ENCODE measurements at regions not wholly inside any gene's neighbourhood (a gene's known extent, or its start where the extent isn't known, plus 50 kb on each side); places are given as distances from the start of the nearest gene placed in this dataset.
"Not testable (repeated sequence)": the region's sequence is repeated elsewhere in the genome, so short reads cannot be mapped to it uniquely, and the experiment has no call there.

DNA sequence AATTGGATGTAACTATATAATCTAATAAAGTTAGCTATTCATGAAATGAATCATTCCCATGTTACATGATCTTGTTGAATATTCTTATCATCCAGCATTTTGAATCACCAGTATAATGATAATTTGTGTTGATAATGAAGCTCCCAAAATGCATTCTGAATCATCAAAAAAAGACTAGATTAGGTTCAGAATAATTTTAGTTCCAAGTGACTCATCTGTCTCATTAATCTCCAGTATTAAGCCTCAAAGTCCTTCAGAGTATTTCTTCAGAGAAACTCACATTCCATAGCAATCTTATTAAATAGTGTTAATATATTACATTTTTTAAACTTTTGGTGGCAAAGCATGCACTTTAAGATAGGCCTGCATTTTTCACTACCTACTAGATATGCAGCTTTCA lies 207.5 kb downstream of the SLITRK5 start:
- DNase-seq: no peak

DNA sequence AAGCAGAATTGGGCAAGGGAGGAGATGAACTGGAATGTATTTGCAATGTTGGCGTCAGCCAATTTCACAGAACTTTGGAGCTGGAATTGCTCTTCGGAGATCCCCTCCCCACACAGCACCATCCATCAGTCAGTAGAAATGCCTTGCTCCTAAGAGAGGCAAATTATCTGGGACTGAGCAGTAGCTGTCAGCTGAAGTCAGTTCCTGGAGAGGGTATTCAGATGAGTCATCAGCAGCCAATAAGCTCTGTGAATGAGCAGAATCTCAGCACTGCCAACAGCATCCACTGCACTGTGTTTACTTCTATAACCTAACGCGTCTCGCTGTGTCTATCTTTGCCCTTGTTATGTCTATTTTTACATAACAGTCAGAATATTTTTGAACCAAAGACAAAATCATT lies 213.7 kb downstream of the SLITRK5 start:
- DNase-seq: peak; percentile 34

DNA sequence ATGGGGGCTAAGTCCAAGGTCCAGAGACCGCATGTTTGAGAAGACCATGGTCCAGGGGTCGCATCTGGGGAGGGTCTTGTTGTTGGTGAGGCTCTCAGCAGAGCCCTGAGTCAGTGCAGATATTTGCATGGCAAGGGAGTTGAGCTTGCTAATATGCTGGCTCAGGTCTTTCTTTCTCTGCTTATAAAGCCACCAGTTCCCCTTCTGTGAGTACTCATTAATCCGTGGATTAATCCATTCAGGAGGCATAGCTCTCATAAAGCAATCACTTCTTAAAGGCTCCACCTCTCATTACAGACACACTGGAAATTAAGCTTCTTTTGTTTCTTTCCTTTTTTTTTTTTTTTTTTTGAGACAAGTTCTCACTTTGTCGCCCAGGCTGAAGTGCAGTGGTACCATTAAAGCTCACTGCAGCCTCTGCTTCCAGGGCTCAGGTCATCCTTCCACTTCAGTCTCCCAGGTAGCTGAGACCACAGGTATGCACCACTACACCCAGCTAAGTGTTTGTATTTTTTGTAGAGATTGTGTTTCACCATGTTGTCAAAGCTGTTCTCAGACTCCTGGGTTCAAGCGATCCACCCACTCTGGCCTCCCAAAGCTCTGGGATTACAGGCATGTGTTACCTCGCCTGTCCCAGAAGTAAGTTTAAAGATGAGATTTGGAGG lies 216.4 kb downstream of the SLITRK5 start:
- DNase-seq: no peak

DNA sequence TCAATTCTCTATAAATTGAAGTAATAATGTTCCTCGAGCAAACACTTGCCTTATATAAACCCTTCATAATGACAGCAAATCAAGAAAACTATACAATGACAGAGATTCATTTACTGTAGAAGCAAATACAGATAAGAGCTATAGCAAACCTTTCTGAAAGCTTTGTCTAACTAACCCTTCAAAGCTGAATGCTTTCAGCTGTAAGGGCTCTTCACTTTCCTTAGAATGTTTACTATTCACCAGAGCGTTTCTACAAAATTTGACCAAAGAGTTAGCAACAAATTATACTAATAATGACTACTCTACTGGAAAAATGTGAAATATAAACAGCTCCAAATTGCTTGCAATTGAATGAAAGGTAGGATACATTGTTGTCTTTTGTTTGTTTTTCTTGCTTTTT lies 218.1 kb downstream of the SLITRK5 start:
- no peak for DNase-seq

DNA sequence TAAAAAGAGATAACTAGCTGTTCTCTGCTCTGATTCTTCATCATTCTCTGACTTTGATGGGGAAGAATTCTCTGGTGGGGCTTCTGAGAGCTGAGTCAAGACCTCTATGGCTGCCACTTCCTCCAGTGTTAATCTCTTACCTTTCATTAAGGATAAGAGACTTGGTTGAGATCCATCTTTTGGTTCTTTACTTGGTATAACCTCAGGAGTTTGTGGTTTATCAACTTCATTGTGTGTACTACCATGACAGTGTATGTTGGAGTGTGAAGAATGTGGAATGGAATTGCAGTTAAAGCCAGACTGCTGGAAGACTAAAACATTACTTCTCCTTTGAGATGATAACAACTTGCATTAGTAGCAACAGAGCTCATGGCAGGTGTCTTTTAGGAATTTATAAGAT lies 222.0 kb downstream of the SLITRK5 start:
- no peak for DNase-seq

DNA sequence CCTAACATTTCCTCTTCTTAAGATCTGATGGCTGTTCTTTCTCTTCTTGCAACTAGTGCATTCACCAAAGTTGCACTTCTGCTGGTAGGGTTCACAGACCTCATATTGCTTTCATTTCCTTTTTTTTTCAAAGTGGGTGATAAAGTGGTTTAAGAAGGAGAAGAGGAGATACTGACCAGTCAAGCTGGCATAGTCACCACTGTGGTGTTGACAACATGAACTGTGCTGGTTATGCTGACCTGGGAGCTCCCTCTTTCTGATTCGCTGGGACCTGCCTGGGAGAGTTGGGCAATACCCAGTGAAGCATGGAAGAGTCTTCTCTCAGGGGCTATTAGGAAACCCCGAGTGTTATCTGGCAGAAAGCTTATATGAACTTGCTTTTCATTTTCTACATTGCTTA lies 222.9 kb downstream of the SLITRK5 start:
- DNase-seq: no peak

DNA sequence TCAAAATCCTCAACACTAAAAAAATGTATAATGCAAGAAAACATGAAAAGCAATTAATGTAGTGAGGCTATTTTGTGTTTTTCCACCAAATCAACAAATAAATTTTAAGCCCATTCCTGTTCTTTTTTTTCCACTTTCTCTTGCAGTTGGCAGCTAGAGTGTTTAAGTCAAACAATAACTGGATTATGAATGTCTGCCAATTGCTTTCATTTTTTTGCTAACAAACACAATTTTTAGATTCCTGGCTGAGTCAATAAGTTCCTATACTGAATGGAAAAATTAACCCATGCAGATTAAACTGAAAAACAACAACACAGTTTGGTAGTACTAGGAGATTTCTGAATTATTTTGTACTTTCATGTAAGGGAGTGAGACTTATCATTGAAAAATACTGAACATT lies 232.4 kb downstream of the SLITRK5 start:
- no peak for DNase-seq

DNA sequence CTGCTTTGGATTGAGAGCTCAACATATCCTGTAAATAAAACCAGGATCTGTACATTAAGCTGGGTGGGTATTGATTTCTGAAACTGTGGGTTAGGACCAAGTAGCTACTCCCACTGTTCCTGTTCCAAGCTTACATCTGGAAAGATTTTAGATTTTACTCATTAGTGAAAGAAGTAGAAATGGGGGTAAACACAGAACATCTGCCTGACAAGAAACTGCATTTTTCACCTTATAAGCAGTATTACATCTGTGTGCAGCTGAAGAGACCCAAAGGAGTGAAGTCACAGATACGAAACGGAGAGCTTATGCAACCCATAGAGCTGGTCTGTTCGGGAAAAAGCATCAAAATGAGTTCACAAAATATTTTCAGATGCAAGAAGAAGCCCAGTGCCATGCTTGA lies 235.2 kb downstream of the SLITRK5 start:
- no peak for DNase-seq

DNA sequence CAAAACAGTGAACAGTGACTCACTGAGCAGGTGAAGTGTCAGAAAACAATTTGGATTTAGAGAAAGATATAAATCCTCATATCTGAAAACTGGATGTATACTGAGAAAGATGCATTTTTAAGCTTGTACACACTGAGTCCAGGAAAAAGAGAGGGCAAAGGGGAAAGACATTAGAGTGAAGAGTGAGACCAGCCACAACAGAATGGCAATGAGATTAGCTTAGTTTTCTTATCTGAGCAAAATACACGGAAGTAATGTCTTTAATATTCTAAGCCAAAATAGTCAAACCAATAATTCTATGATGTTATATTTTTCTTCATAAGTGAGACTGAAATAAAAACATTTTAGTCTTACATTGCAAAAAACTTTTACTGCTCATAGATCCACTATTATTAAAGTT lies 236.0 kb downstream of the SLITRK5 start:
- no peak for DNase-seq

DNA sequence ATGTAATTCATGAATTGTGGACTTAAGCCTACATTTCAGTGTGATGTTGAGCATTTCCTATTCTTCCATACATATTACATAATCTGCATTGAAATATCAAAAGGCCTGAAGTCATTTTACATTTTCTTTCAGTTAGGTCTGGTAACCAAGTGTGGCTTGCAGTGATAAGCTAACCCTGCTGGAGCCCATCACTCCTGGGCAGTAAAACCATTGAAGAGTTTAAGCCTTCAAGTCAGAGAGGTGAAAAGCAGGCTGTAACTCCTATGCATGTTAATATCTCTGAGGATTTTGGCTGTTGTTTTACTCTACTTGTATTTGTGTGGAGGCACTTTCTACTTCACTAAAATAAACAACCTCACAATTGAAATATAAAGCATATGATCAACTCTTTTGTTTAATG lies 248.8 kb downstream of the SLITRK5 start:
- DNase-seq: no peak

DNA sequence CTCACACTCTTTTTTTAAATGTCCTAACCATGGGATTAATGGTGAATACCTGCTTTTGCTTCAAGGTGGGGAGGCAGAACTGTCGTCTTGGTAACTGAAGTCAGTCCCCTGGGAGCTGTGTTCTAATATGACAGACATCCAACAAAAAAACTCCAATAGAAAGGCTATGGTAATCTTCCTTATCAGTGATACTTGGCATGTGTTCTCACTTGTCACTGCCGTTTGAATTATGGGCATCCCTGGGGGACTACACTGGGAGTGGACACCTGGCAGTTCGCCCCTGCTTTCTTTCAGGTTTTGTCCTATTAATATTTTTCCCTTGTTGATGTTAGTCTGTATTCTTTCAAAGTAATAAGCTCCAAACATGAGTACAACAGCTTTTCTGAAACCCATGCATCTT lies 252.6 kb downstream of the SLITRK5 start:
- no peak for DNase-seq

DNA sequence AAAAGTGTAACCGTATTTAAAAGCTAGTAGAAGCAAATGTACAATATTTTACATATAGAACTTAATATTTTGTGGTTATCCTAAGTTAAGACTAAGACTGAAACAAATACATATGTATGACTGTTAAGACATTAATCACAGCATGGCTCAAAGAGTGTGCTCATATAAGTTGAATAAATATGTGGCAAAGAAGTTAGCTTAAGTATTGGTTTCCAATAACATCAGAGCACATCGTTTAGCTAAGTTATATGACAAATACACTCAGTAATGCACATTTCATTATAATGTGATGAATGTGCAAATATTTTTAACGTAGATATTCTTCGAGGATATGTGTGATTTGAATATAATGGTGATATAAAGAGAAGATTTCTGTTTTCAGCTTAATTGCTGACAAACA lies 253.8 kb downstream of the SLITRK5 start:
- DNase-seq: no peak

DNA sequence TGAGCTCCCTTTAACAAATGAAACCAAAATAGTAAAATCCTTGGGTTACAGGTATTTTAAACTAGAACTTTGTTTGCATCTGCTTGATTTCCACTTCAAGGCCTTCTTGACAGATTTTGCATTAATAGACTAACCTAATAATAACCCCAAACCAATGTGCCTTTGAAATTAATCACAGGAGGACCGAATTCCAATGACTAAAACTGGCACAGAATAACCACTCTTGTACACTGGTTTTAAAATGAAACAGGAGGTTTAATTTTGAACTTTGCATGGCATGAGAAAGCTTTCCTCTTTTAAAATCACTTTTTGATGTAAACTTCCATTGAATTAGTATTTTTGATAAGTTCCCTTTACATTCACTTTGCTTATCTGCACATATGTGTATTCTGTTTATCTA lies 269.6 kb downstream of the SLITRK5 start:
- no peak for DNase-seq

DNA sequence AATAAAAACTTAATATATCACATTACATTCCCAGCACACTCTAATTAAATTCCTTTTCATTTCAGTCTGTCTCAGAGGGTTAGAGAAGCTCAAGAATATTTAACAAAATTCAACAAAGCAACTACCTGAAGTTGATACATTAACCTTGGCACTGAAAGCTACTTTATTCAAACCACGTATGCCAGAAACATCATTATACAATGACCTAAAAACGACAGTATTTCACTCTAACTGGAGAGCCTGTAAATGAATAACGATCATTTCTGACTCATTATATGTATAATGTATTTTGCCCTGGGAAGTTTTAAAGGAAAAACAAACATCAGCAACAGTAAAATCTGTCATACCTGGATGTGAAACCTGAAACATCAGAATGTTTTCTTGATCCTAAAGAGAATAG lies 270.1 kb downstream of the SLITRK5 start:
- no peak for DNase-seq

DNA sequence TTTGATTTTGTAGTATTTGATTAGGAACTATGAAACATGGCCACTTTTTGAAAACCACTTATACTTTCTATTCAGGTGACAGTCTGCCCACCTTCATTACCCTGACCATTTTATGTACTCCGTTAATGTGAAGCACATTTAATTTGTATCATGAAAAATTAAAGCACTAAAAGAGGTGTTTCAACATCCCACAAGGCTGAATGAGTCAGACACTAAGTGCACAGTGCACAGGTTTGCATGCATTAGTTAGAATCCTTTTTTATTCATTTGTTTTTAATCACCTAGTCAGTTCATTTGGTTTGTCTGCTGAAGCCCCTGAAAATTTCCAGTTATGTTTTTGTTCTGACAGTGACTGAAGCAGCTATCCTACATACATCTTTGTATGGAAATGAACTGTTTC lies 271.0 kb downstream of the SLITRK5 start:
- no peak for DNase-seq

DNA sequence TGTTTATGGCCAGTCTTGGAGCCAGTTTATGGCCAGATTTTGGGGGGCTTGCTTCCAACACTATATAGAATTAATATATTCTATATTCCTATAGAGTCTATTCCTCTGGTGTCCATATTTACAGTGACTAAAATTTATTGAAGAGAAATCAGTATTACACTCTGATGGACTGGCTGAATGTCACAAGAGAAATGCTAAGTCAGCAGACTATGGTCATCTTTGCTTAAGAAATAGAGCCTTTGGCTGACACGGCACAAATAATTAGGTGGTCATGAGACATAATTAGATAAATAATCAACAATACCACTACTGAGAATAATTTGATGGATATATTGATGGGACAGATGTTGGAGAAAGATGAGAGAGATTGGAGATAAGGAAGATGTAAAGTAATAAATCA lies 272.9 kb downstream of the SLITRK5 start:
- no peak for DNase-seq

DNA sequence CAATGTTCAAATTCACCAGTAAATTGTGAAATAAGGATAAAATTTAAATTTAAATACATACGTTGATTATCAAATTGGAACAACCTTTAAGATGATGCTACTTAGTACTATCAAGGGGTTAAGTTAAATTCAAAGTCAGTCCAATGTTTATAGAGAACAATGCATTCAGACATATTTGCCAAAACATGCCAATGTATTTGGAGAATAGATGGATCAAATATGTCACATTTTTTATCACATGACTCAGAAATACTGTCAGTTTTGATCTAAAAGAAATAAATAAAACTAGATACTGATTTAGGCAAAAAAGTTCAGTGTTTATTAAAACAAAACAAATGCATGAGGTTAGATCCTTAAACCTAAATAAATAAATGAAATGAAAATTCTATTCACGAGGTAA lies 281.2 kb downstream of the SLITRK5 start:
- no peak for DNase-seq

DNA sequence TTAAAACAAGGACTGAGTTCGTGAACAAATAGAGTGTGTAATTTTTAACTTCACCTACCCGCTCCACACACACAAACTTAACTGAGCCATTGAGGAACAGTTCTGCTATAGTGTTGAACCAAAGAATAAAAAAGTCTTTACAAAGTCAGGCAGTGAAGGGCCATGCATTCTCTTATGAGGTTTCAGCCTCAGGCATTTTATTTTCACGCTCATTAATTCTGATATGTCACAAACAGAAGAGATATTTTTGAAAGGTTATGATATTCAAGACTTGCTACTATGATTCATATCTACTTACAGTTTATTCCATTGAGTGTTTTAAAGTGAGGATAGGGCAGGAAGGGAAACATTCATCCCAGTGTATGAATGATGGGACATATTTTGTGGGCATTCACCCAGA lies 282.2 kb downstream of the SLITRK5 start:
- no peak for DNase-seq

DNA sequence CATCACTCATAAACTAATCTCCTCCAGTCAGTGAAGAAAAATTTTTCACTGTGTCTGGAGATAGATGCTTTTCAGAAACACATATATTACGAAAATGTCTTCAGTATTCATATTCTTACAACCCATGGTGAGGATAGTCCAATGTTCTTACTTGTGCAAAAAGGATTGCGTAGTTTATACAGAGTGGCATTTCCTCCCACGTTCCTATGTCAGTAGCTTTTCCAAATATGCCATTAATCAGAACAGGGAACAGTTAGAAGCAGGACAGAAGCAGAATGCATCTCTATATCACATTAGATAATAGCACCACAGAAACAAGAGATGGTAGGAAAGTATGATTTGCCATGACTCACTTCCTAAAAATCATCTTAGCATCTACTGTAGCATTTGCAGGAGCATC lies 282.9 kb downstream of the SLITRK5 start:
- no peak for DNase-seq

DNA sequence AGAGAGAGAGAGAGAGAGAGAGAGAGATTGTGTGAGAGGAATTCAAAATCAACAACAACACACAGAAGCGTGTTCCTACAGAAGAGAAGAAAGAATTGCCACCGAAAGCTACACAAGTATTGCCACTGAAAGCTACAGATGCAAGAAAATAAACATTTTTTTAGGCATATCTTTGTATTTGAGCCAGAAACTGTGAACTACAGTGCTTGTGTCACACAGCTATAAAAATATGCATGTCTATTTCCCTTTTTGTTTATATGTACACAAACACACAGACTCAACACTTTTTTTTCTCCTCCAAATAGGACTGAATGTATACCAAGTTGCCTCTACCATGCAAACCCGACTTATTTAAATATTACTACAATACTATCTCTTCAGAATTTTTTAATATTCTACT lies 290.4 kb downstream of the SLITRK5 start:
- DNase-seq: no peak

DNA sequence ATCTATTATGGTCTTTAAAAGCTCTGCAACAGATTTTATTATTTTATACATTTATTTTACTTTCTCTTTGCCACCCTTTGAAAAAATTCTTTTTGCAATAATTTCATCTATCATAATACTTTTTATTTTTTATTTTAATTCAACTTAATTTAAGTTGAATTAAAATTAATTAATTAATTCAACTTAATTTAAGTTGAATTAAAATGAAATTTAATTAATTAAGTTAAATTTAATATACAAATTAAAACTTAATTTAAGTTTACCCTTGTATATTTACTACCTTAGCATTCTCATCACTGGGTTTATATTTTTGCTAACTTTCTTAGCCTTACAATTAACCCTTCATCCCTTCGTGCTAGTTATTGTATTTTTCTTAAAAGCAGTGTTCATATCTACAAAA lies 301.4 kb downstream of the SLITRK5 start:
- no peak for DNase-seq

DNA sequence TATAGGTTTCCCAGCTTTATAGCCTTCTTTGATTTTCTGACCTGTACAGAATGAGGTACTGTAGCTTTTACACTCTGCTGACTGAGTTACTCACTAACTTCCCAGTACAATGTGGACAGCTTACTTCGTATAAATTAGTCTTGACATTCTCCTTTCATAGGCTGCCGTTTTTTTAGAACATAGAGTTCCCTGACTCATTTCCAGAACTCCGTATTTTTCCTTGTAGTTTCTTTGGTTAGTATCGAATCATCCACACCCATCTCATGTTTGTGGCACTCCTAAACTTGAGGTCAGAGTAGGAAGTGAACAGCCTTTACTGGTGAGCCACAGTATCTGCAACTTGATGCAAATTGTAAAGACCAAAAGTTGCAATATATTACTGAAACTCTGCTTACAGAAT lies 303.9 kb downstream of the SLITRK5 start:
- no peak for DNase-seq

DNA sequence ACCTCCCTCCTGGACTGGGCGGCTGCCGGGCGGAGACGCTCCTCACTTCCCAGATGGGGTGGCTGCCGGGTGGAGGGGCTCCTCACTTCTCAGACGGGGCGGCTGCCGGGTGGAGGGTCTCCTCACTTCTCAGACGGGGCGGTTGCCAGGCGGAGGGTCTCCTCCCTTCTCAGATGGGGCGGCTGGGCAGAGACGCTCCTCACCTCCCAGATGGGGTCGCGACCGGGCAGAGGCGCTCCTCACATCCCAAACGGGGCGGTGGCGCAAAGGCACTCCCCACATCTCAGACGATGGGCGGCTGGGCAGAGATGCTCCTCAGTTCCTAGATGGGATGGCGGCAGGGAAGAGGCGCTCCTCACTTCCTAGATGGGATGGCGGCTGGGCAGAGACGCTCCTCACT lies 305.5 kb downstream of the SLITRK5 start:
- not testable (repeated sequence) for DNase-seq

DNA sequence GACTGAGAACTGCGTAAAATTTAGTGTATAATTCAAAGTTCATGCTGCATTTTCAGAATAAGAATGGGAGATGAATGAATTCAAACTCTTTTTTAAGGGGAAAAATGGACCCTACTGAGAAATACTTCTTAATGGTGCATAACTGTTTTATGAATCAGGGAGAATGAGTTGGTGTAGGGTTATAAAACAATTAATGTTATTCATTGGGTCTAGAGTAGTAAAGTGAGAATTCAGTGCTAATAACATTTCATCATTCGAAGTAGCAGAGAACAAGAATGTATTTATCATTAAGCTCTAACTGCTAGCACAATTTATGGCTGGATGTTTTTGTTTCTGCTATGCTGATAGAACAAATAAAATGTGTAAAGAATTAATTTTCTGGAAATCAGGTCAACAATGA lies 310.2 kb downstream of the SLITRK5 start:
- no peak for DNase-seq

DNA sequence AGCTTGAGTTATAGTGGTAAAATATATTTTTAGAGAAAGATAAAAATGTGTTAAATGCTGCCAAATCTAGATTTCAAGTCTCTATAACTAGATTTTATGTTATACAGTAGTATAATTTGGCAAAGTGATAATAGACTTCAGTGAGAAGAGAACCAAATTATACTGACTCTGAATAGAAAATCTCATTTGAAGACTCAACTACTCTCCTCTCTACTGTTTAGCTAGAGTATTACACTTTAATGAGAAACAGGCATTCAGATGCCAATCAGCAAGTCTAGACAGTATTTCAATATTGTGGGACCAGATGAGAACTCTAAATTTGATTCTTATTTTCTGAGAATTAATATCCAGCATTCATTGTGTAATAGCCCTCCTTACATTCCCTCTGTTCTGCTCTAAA lies 311.2 kb downstream of the SLITRK5 start:
- DNase-seq: no peak

All from NCI-H1694 treated with DMSO at 0.1 percent for 48 hours (cell line).